ENCODE measurements at regions not wholly inside any gene's neighbourhood (a gene's known extent, or its start where the extent isn't known, plus 50 kb on each side); places are given as distances from the start of the nearest gene placed in this dataset.

- H3K27ac ChIP-seq = no peak overlapping the region
- no peak for TF ChIP-seq ZFX (IDR thresholded peaks at IDR 0.05; ENCODE audit: borderline replicate concordance)
- no peak for TF ChIP-seq CTCF (IDR thresholded peaks at IDR 0.05)
Observed at GRCh38 chr13:37230346-37230745, 124.9 kb upstream of the CSNK1A1L start.

- H3K27ac ChIP-seq = no peak overlapping the region
- TF ChIP-seq CTCF (IDR thresholded peaks at IDR 0.05) = no peak
- no peak for TF ChIP-seq ZFX (IDR thresholded peaks at IDR 0.05; ENCODE audit: borderline replicate concordance)
Observed at GRCh38 chr13:37229931-37230330, 124.5 kb upstream of the CSNK1A1L start.

GRCh38 chr13:37226971-37227370 is 121.5 kb upstream of the CSNK1A1L start:
- no peak overlapping the region for H3K27ac ChIP-seq
- TF ChIP-seq ZFX (IDR thresholded peaks at IDR 0.05; ENCODE audit: borderline replicate concordance) (no peak), CTCF (IDR thresholded peaks at IDR 0.05) (no peak)

- no peak overlapping the region for H3K27ac ChIP-seq
- TF ChIP-seq ZFX (IDR thresholded peaks at IDR 0.05; ENCODE audit: borderline replicate concordance) = no peak
Observed at GRCh38 chr13:37225414-37226070, 120.1 kb upstream of the CSNK1A1L start.

GRCh38 chr13:37216331-37216730 is 110.9 kb upstream of the CSNK1A1L start:
- TF ChIP-seq ZFX (IDR thresholded peaks at IDR 0.05; ENCODE audit: borderline replicate concordance) = no peak
- TF ChIP-seq CTCF (IDR thresholded peaks at IDR 0.05) = no peak
- no peak overlapping the region for H3K27ac ChIP-seq

GRCh38 chr13:37212826-37213225 is 107.4 kb upstream of the CSNK1A1L start:
- TF ChIP-seq CTCF (IDR thresholded peaks at IDR 0.05) = no peak
- TF ChIP-seq ZFX (IDR thresholded peaks at IDR 0.05; ENCODE audit: borderline replicate concordance) = no peak
- H3K27ac ChIP-seq = no peak overlapping the region

GRCh38 chr13:37211487-37211886 is 106.0 kb upstream of the CSNK1A1L start:
- TF ChIP-seq CTCF (IDR thresholded peaks at IDR 0.05) = no peak
- TF ChIP-seq ZFX (IDR thresholded peaks at IDR 0.05; ENCODE audit: borderline replicate concordance) = no peak
- no peak overlapping the region for H3K27ac ChIP-seq
